GM06990 (cell line): ENCODE measurements at regions not wholly inside any gene's neighbourhood (a gene's known extent, or its start where the extent isn't known, plus 50 kb on each side); places are given as distances from the start of the nearest gene placed in this dataset.

ENCODE experiments used
- DNase-seq: peaks from one replicate; pipeline ENCODE4 v3.0.0-alpha.2; 2011; ENCODE audit not compliant: insufficient read length; ENCODE audit errors: extremely low read depth
- H3K27me3 ChIP-seq: replicated peaks from 2 replicates; pipeline ENCODE4 v1.6.0; 2011; ENCODE audit warnings: low read length; ENCODE audit not compliant: control insufficient read depth, insufficient read depth
- H3K36me3 ChIP-seq: 2 replicates; pipeline ENCODE4 v1.5.1; 2011; ENCODE audit warnings: low read length; ENCODE audit not compliant: control insufficient read depth, insufficient read depth
- H3K4me3 ChIP-seq: replicated peaks from 2 replicates; pipeline ENCODE4 v1.5.1; 2011; ENCODE audit warnings: low read depth, mild to moderate bottlenecking, control low read depth, low read length
- CTCF ChIP-seq: IDR thresholded peaks from 2 replicates; pipeline ENCODE4 v1.5.1; 2011; ENCODE audit warnings: low read length, control low read depth, mild to moderate bottlenecking, inconsistent platforms; ENCODE audit not compliant: insufficient read depth, poor library complexity, severe bottlenecking

- Histone ChIP-seq H3K4me3 (no peak overlapping the region), H3K27me3 (no peaks in the 10 kb centered on the region), H3K36me3 (no peaks in the 10 kb centered on the region)
- DNase-seq: no peak
- no peak for TF ChIP-seq CTCF
Observed at GRCh38 chr12:132410849-132411248, 79.1 kb upstream of the FBRSL1 start.

GRCh38 chr12:132410296-132410625, 79.7 kb upstream of the FBRSL1 start:
- no peak overlapping the region for H3K4me3 ChIP-seq
- no peaks in the 10 kb centered on the region for H3K36me3 ChIP-seq
- DNase-seq: no peak
- H3K27me3 ChIP-seq: no peaks in the 10 kb centered on the region
- no peak for TF ChIP-seq CTCF

- no peak overlapping the region for H3K4me3 ChIP-seq
- no peaks in the 10 kb centered on the region for H3K27me3 ChIP-seq
- H3K36me3 ChIP-seq: no peaks in the 10 kb centered on the region
- TF ChIP-seq CTCF: no peak
- DNase-seq: no peak
Observed at GRCh38 chr12:132409495-132410295, 80.3 kb upstream of the FBRSL1 start.

GRCh38 chr12:132408626-132409494, 79.5 kb upstream of the GALNT9 start:
- DNase-seq: no peak
- H3K4me3 ChIP-seq: no peak overlapping the region
- no peak for TF ChIP-seq CTCF
- H3K36me3 ChIP-seq: no peaks in the 10 kb centered on the region
- no peaks in the 10 kb centered on the region; the same call in 1 of the 2 replicates for H3K27me3 ChIP-seq

GRCh38 chr12:132407992-132408391, 78.6 kb upstream of the GALNT9 start:
- Histone ChIP-seq H3K27me3 (no peaks in the 10 kb centered on the region; the same call in 1 of the 2 replicates), H3K4me3 (no peak overlapping the region), H3K36me3 (no peaks in the 10 kb centered on the region)
- no peak for DNase-seq
- no peak for TF ChIP-seq CTCF
